GM12878 (cell line): ENCODE measurements at regions not wholly inside any gene's neighbourhood (a gene's known extent, or its start where the extent isn't known, plus 50 kb on each side); places are given as distances from the start of the nearest gene placed in this dataset.

Experiments used
- CBFB ChIP-seq: IDR thresholded peaks from 2 replicates; pipeline ENCODE4 v1.6.1; 2016; ENCODE audit warnings: antibody characterized with exemption, low read depth
- EP300 ChIP-seq, 2 experiments: fragments of 150-350 bp in 1 of 2; IDR thresholded peaks; 2 replicates each; pipeline ENCODE4 v1.6.1; 2011 to 2012; ENCODE audit warnings: low read depth in 2 of 2, low read length in 2 of 2, borderline replicate concordance in 1 of 2, improper control_type of control experiment in 1 of 2, inconsistent platforms in 1 of 2; ENCODE audit not compliant: control insufficient read depth in 1 of 2
- MTA3 ChIP-seq: IDR thresholded peaks from 2 replicates; pipeline ENCODE4 v1.6.1; 2012; ENCODE audit warnings: low read length, inconsistent platforms, borderline replicate concordance
- NR2F1 ChIP-seq: fragments of 450-650 bp; conservative IDR thresholded peaks from 2 replicates; pipeline ENCODE4 v1.6.1; 2017; ENCODE audit warnings: mild to moderate bottlenecking
- NRF1 ChIP-seq: conservative IDR thresholded peaks from 2 replicates; pipeline ENCODE4 v1.6.1; 2011; ENCODE audit warnings: mild to moderate bottlenecking, low read depth, low read length, improper control_type of control experiment
- SMC3 ChIP-seq: IDR thresholded peaks from 2 replicates; pipeline ENCODE4 v1.6.1; 2011; ENCODE audit warnings: low read length, improper control_type of control experiment, borderline replicate concordance
- ZBED1 ChIP-seq: IDR thresholded peaks from 2 replicates; pipeline ENCODE4 v1.6.1; 2016; ENCODE audit warnings: borderline replicate concordance
- TF ChIP-seq, protein P1 (sequence below), 3 experiments: IDR thresholded peaks in 2 of 3; conservative IDR thresholded peaks in 1 of 3; 2 replicates each; pipeline ENCODE4 v1.5.1; 2011; ENCODE audit warnings: low read depth in 3 of 3, low read length in 3 of 3, mild to moderate bottlenecking in 3 of 3, control low read depth in 2 of 3, moderate library complexity in 2 of 3, inconsistent platforms in 1 of 3, mixed read lengths in 1 of 3; ENCODE audit not compliant: control insufficient read depth in 2 of 3, insufficient read depth in 1 of 3; ENCODE audit errors: extremely low read depth in 1 of 3
- TF ChIP-seq, protein P2 (sequence below): fragments of 450-650 bp; IDR thresholded peaks from 2 replicates; pipeline ENCODE4 v1.6.1; 2017; ENCODE audit warnings: mild to moderate bottlenecking, moderate library complexity
- TF ChIP-seq, protein P3 (sequence below): fragments of 150-350 bp; IDR thresholded peaks from 2 replicates; pipeline ENCODE4 v1.6.1; 2016; ENCODE audit warnings: low read depth, low read length

DNA sequence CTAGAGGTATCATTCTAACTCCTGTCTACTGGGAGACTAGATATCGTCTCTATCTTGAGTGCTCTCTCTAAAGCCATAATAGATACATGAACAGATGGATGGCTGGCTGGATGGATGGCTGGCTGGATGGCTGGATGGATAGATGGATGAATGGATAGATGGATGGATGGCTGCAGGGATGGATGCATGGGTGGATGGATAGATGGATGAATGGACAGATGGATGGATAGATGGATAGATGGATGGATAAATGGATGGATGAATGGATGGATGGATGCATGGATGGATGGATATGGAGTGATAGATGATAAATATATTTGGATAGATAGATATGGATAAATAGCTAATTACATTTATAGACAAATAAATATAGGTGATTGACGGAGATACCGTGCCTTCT is 191.2 kb upstream of the KLF6 start:
- TF ChIP-seq, protein P1, sequence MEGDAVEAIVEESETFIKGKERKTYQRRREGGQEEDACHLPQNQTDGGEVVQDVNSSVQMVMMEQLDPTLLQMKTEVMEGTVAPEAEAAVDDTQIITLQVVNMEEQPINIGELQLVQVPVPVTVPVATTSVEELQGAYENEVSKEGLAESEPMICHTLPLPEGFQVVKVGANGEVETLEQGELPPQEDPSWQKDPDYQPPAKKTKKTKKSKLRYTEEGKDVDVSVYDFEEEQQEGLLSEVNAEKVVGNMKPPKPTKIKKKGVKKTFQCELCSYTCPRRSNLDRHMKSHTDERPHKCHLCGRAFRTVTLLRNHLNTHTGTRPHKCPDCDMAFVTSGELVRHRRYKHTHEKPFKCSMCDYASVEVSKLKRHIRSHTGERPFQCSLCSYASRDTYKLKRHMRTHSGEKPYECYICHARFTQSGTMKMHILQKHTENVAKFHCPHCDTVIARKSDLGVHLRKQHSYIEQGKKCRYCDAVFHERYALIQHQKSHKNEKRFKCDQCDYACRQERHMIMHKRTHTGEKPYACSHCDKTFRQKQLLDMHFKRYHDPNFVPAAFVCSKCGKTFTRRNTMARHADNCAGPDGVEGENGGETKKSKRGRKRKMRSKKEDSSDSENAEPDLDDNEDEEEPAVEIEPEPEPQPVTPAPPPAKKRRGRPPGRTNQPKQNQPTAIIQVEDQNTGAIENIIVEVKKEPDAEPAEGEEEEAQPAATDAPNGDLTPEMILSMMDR (IDR thresholded peaks at IDR 0.05 in 2 of 3, conservative IDR thresholded peaks at IDR 0.05 in 1 of 3; ENCODE audit: control insufficient read depth in 2 of 3, extremely low read depth in 1 of 3, insufficient read depth in 1 of 3, low read depth in 3 of 3, low read length in 3 of 3): no peak
- TF ChIP-seq, protein P2, sequence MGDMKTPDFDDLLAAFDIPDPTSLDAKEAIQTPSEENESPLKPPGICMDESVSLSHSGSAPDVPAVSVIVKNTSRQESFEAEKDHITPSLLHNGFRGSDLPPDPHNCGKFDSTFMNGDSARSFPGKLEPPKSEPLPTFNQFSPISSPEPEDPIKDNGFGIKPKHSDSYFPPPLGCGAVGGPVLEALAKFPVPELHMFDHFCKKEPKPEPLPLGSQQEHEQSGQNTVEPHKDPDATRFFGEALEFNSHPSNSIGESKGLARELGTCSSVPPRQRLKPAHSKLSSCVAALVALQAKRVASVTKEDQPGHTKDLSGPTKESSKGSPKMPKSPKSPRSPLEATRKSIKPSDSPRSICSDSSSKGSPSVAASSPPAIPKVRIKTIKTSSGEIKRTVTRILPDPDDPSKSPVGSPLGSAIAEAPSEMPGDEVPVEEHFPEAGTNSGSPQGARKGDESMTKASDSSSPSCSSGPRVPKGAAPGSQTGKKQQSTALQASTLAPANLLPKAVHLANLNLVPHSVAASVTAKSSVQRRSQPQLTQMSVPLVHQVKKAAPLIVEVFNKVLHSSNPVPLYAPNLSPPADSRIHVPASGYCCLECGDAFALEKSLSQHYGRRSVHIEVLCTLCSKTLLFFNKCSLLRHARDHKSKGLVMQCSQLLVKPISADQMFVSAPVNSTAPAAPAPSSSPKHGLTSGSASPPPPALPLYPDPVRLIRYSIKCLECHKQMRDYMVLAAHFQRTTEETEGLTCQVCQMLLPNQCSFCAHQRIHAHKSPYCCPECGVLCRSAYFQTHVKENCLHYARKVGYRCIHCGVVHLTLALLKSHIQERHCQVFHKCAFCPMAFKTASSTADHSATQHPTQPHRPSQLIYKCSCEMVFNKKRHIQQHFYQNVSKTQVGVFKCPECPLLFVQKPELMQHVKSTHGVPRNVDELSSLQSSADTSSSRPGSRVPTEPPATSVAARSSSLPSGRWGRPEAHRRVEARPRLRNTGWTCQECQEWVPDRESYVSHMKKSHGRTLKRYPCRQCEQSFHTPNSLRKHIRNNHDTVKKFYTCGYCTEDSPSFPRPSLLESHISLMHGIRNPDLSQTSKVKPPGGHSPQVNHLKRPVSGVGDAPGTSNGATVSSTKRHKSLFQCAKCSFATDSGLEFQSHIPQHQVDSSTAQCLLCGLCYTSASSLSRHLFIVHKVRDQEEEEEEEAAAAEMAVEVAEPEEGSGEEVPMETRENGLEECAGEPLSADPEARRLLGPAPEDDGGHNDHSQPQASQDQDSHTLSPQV: no peak
- TF ChIP-seq MTA3 (no peak), SMC3 (no peak), NR2F1 (no peak), CBFB (no peak), ZBED1 (no peak), NRF1 (no peak), EP300 (IDR thresholded peaks at IDR 0.05; ENCODE audit: borderline replicate concordance in 1 of 2, control insufficient read depth in 1 of 2, low read depth in 2 of 2, low read length in 2 of 2) (no peak)
- TF ChIP-seq, protein P3, sequence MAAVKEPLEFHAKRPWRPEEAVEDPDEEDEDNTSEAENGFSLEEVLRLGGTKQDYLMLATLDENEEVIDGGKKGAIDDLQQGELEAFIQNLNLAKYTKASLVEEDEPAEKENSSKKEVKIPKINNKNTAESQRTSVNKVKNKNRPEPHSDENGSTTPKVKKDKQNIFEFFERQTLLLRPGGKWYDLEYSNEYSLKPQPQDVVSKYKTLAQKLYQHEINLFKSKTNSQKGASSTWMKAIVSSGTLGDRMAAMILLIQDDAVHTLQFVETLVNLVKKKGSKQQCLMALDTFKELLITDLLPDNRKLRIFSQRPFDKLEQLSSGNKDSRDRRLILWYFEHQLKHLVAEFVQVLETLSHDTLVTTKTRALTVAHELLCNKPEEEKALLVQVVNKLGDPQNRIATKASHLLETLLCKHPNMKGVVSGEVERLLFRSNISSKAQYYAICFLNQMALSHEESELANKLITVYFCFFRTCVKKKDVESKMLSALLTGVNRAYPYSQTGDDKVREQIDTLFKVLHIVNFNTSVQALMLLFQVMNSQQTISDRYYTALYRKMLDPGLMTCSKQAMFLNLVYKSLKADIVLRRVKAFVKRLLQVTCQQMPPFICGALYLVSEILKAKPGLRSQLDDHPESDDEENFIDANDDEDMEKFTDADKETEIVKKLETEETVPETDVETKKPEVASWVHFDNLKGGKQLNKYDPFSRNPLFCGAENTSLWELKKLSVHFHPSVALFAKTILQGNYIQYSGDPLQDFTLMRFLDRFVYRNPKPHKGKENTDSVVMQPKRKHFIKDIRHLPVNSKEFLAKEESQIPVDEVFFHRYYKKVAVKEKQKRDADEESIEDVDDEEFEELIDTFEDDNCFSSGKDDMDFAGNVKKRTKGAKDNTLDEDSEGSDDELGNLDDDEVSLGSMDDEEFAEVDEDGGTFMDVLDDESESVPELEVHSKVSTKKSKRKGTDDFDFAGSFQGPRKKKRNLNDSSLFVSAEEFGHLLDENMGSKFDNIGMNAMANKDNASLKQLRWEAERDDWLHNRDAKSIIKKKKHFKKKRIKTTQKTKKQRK: no peak
